ENCODE measurements at regions not wholly inside any gene's neighbourhood (a gene's known extent, or its start where the extent isn't known, plus 50 kb on each side); places are given as distances from the start of the nearest gene placed in this dataset.

- intact Hi-C loops (cut with micrococcal nuclease), result no loop called here
- H3K9me3 ChIP-seq (ENCODE audit: control insufficient read depth in 1 of 2, insufficient read depth in 1 of 2, low read depth in 1 of 2, low read length in 2 of 2), result no peaks in the 10 kb centered on the region
- H3K27me3 ChIP-seq (ENCODE audit: insufficient read depth, low read length), result no peaks in the 10 kb centered on the region
- no peaks in the 10 kb centered on the region for H3K79me2 ChIP-seq (ENCODE audit: insufficient read depth, low read length)
- H3K4me1 ChIP-seq (ENCODE audit: control insufficient read depth in 1 of 2, insufficient read depth in 2 of 2, low read length in 2 of 2), result no peaks in the 10 kb centered on the region
- H3K4me2 ChIP-seq (ENCODE audit: low read length), result no peak overlapping the region
- RAD21 ChIA-PET (ENCODE audit: low non-redundant PET in 1 of 2, low total read pairs in 2 of 2, uncharacterized antibody in 2 of 2, unreplicated experiment in 2 of 2), result no interaction called here
- no peak overlapping the region for H2AFZ ChIP-seq (ENCODE audit: low read depth, low read length, poor library complexity, severe bottlenecking)
- no peak overlapping the region for H3K9ac ChIP-seq (ENCODE audit: low read length)
- CTCF ChIA-PET, result no interaction called here
- POLR2A ChIA-PET, result interaction anchor here (0.5 kb wide), 1 partner anchor 15 kb away, joined by 3 read pairs; no protein-coding TSS in a partner anchor
- no TSS peak for BruUV-seq (replicated peaks)
- no peaks in the 10 kb centered on the region for H3K9me2 ChIP-seq (ENCODE audit: insufficient read depth)
- ATAC-seq (no peak), DNase-seq (ENCODE audit: low read depth, low spot score) (no peak)
- TF ChIP-seq ATF3 (IDR thresholded peaks at IDR 0.05) (no peak), CEBPB (IDR thresholded peaks at IDR 0.05; ENCODE audit: low read depth) (no peak), EGR1 (IDR thresholded peaks at IDR 0.05; ENCODE audit: low read depth) (no peak), MAX (IDR thresholded peaks at IDR 0.05) (no peak), ELF1 (IDR thresholded peaks at IDR 0.05; ENCODE audit: borderline replicate concordance, low read depth) (no peak), SRF (IDR thresholded peaks at IDR 0.05; ENCODE audit: low read depth) (no peak), TCF7L2 (IDR thresholded peaks at IDR 0.05; ENCODE audit: borderline replicate concordance, extremely low read depth, insufficient read depth, insufficient read length) (no peak), ZNF274 (IDR thresholded peaks at IDR 0.05; ENCODE audit: low read depth, low read length) (no peak), POLR2A (IDR thresholded peaks at IDR 0.05; ENCODE audit: borderline replicate concordance, extremely low read depth, insufficient read depth, insufficient read length) (no peak), POLR2AphosphoS5 (IDR thresholded peaks at IDR 0.05; ENCODE audit: low read depth, low read length) (no peak), YY1 (IDR thresholded peaks at IDR 0.05; ENCODE audit: extremely low read depth, insufficient replicate concordance, low read depth, low read length) (no peak), JUND (IDR thresholded peaks at IDR 0.05) (no peak), SP1 (IDR thresholded peaks at IDR 0.05; ENCODE audit: low read depth) (no peak), CBX3 (IDR thresholded peaks at IDR 0.05; ENCODE audit: low read depth) (no peak), EZH2 (IDR thresholded peaks at IDR 0.05) (no peak), ZBTB33 (IDR thresholded peaks at IDR 0.05; ENCODE audit: extremely low read depth, insufficient replicate concordance, low read length) (no peak), ZFX (IDR thresholded peaks at IDR 0.05) (no peak)
- no peaks in the 10 kb centered on the region for H4K20me1 ChIP-seq (ENCODE audit: insufficient read depth)
- H3K36me3 ChIP-seq (ENCODE audit: control insufficient read depth in 1 of 2, insufficient read depth in 2 of 2, low read length in 2 of 2), result no peaks in the 10 kb centered on the region
- no peak overlapping the region for H3K27ac ChIP-seq (ENCODE audit: low read depth, low read length)
- H3K4me3 ChIP-seq (replicated peaks in 1 of 2; ENCODE audit: low read depth in 1 of 2, low read length in 2 of 2), result no peak overlapping the region
Observed at GRCh38 chr13:22040810-22041364, 370.0 kb downstream of the FGF9 start.

Data from HCT116 (cell line).